Mesenchymal stem cell (in vitro differentiated cells and primary cell): ENCODE measurements at regions not wholly inside any gene's neighbourhood (a gene's known extent, or its start where the extent isn't known, plus 50 kb on each side); places are given as distances from the start of the nearest gene placed in this dataset.

Experiments used
- DNase-seq: peaks from one replicate; pipeline ENCODE4 v3.0.0-alpha.2; 2013
- H2AFZ ChIP-seq: one replicate; pipeline ENCODE4 v1.6.1; 2013; ENCODE audit warnings: low read depth, mild to moderate bottlenecking, control low read depth, inconsistent platforms, low read length, moderate library complexity
- H2AK5ac ChIP-seq: 2 replicates; pipeline ENCODE4 v1.6.1; 2013; ENCODE audit warnings: low read length, moderate library complexity, mild to moderate bottlenecking, inconsistent platforms; ENCODE audit not compliant: severe bottlenecking
- H2BK120ac ChIP-seq: one replicate; pipeline ENCODE4 v1.6.1; 2013; ENCODE audit warnings: low read depth, mild to moderate bottlenecking, inconsistent platforms, low read length, moderate library complexity
- H2BK12ac ChIP-seq, 2 experiments: one replicate each; pipeline ENCODE4 v1.6.1; 2013; ENCODE audit warnings: inconsistent platforms in 2 of 2, low read length in 2 of 2, mild to moderate bottlenecking in 2 of 2, moderate library complexity in 2 of 2, control low read depth in 1 of 2
- H2BK15ac ChIP-seq: one replicate; pipeline ENCODE4 v1.6.1; 2013; ENCODE audit warnings: mild to moderate bottlenecking, low read depth, inconsistent platforms; ENCODE audit not compliant: poor library complexity, severe bottlenecking
- H2BK5ac ChIP-seq: 2 replicates; pipeline ENCODE4 v1.6.1; 2013; ENCODE audit warnings: low read depth, mild to moderate bottlenecking, low read length, control low read depth, inconsistent platforms; ENCODE audit not compliant: poor library complexity, severe bottlenecking
- H3K14ac ChIP-seq, 2 experiments: one replicate each; pipeline ENCODE4 v1.6.1; 2013; ENCODE audit warnings: inconsistent platforms in 2 of 2, low read length in 2 of 2, control low read depth in 1 of 2, mild to moderate bottlenecking in 1 of 2, moderate library complexity in 1 of 2
- H3K18ac ChIP-seq, 2 experiments: one replicate each; pipeline ENCODE4 v1.6.1; 2013; ENCODE audit warnings: inconsistent platforms in 2 of 2, low read length in 2 of 2, control low read depth in 1 of 2, low read depth in 1 of 2, mild to moderate bottlenecking in 1 of 2
- H3K23ac ChIP-seq, 2 experiments: one replicate each; pipeline ENCODE4 v1.6.1; 2013; ENCODE audit warnings: inconsistent platforms in 2 of 2, low read length in 2 of 2, mild to moderate bottlenecking in 2 of 2, moderate library complexity in 2 of 2, control low read depth in 1 of 2
- H3K27ac ChIP-seq: 2 replicates; pipeline ENCODE4 v1.5.1; 2013; ENCODE audit warnings: mild to moderate bottlenecking, moderate library complexity, low read length, control low read depth, inconsistent platforms; ENCODE audit not compliant: poor library complexity, severe bottlenecking
- H3K27me3 ChIP-seq, 2 experiments: 2 replicates each; pipeline versions ENCODE4 v1.6.1 to v1.7.0; 2013; ENCODE audit warnings: low read length in 2 of 2, mild to moderate bottlenecking in 2 of 2, moderate library complexity in 2 of 2, control low read depth in 1 of 2, inconsistent platforms in 1 of 2; ENCODE audit not compliant: control insufficient read depth in 1 of 2, insufficient read depth in 1 of 2
- H3K36me3 ChIP-seq, 2 experiments: 2 replicates each; pipeline versions ENCODE4 v1.6.1 to v1.7.0; 2013; ENCODE audit warnings: low read length in 2 of 2, control low read depth in 1 of 2, inconsistent platforms in 1 of 2, low read depth in 1 of 2, mild to moderate bottlenecking in 1 of 2; ENCODE audit not compliant: insufficient read depth in 2 of 2, control insufficient read depth in 1 of 2
- H3K4ac ChIP-seq, 2 experiments: one replicate each; pipeline ENCODE4 v1.6.1; 2013; ENCODE audit warnings: inconsistent platforms in 2 of 2, low read length in 2 of 2, mild to moderate bottlenecking in 2 of 2, moderate library complexity in 2 of 2, control low read depth in 1 of 2, low read depth in 1 of 2
- H3K4me1 ChIP-seq: 2 replicates; pipeline ENCODE4 v1.6.1; 2013; ENCODE audit warnings: low read depth, low read length, control low read depth; ENCODE audit not compliant: control insufficient read depth, insufficient read depth
- H3K4me2 ChIP-seq: 2 replicates; pipeline ENCODE4 v1.6.1; 2013; ENCODE audit warnings: low read length, mild to moderate bottlenecking, inconsistent platforms; ENCODE audit not compliant: poor library complexity, severe bottlenecking
- H3K4me3 ChIP-seq, 2 experiments: 2 replicates each; pipeline versions ENCODE4 v1.5.1 to v1.7.0; 2013; ENCODE audit warnings: low read length in 2 of 2, mild to moderate bottlenecking in 2 of 2, control low read depth in 1 of 2, low read depth in 1 of 2; ENCODE audit not compliant: insufficient read depth in 1 of 2
- H3K79me1 ChIP-seq: replicated peaks from 2 replicates; pipeline ENCODE4 v1.6.1; 2013; ENCODE audit warnings: mild to moderate bottlenecking, control low read depth, low read length, inconsistent platforms; ENCODE audit not compliant: poor library complexity, severe bottlenecking
- H3K9ac ChIP-seq: 2 replicates; pipeline ENCODE4 v1.7.0; 2013; ENCODE audit warnings: mild to moderate bottlenecking, low read length, moderate library complexity
- H3K9me3 ChIP-seq: 2 replicates; pipeline ENCODE4 v1.7.0; 2013; ENCODE audit warnings: mild to moderate bottlenecking, low read length; ENCODE audit not compliant: control insufficient read depth
- H4K8ac ChIP-seq: one replicate; pipeline ENCODE4 v1.6.1; 2013; ENCODE audit warnings: inconsistent platforms, mild to moderate bottlenecking, low read length, moderate library complexity
- H4K91ac ChIP-seq: one replicate; pipeline ENCODE4 v1.6.1; 2013; ENCODE audit warnings: mild to moderate bottlenecking, low read length, inconsistent platforms
- WGBS: methylation state at CpG from one replicate; pipeline ENCODE4 v1.1.7; 2013; ENCODE audit warnings: mixed read lengths; 5-methylcytosine and 5-hydroxymethylcytosine counted together

DNA sequence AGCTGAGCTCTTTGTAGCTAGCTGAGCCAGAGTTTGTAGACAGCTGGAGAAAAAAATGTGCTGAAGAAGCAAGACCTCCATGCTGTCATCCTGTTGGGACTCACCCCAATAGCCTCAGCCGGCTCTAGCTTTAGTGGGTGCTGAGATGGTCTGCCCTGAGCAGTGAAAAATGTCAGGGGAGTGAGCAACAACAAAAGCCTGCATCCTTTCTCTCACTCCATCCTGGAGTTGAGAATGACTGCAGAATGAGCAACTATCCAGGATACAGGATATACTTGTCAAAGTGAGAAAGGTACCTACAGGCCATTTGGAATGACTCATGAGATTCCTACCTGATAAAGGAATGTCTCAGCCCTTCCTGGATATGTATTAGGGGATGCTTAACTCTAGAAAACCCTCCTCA is 146.1 kb upstream of the DLX2 start:
- H3K27me3 ChIP-seq, result no peaks in the 10 kb centered on the region
- peaks cover 23% of the 10 kb centered on the region for H3K4me1 ChIP-seq
- H3K9ac ChIP-seq, result no peak overlapping the region
- H3K4me3 ChIP-seq, result no peak overlapping the region
- H2BK5ac ChIP-seq, result no peak overlapping the region
- no peak overlapping the region for H2AK5ac ChIP-seq
- H4K8ac ChIP-seq, result no peak overlapping the region
- H2BK15ac ChIP-seq, result no peak overlapping the region
- H3K14ac ChIP-seq, result no peak overlapping the region
- no peaks in the 10 kb centered on the region for H3K79me1 ChIP-seq
- peak overlapping the region; percentile 27 for H2BK120ac ChIP-seq
- no peaks in the 10 kb centered on the region for H3K36me3 ChIP-seq
- no peak overlapping the region for H4K91ac ChIP-seq
- H3K4ac ChIP-seq, result no peak overlapping the region
- H3K4me2 ChIP-seq, result no peak overlapping the region
- H2AFZ ChIP-seq, result no peak overlapping the region
- 0% methylated on average over 1 of the region's 1 CpG for WGBS
- H2BK12ac ChIP-seq, result peak overlapping the region in 1 of 2 experiments; percentile 47
- no peak overlapping the region for H3K23ac ChIP-seq
- no peaks in the 10 kb centered on the region for H3K9me3 ChIP-seq
- DNase-seq, result no peak
- H3K27ac ChIP-seq, result no peak overlapping the region
- H3K18ac ChIP-seq, result peak overlapping the region in 1 of 2 experiments; percentile 18

DNA sequence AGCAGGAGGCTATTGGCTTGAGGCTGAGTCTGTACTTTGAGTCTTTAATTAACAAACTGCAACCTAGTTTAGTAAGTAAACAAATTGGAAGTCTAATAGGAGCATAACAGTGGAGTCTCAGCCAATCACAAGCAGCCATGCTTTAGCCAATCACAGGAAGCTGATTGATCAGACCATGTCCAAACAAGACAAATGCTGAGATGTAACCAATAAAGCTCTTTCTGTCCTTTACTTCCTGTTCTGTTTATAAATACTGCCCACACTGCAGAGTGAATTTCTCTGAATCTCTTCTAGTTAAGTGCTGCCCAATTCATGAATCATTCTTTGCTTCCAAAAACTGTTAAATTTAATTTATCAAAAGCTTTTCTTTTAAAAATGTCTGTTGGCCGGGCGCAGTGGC is 146.6 kb upstream of the DLX2 start:
- Histone ChIP-seq H3K4me2 (no peak overlapping the region), H2AK5ac (no peak overlapping the region), H3K79me1 (no peaks in the 10 kb centered on the region), H4K91ac (no peak overlapping the region), H3K27ac (no peak overlapping the region), H3K4ac (no peak overlapping the region), H4K8ac (no peak overlapping the region), H3K23ac (no peak overlapping the region), H3K4me3 (no peak overlapping the region), H3K9me3 (no peaks in the 10 kb centered on the region), H3K14ac (no peak overlapping the region), H3K27me3 (no peaks in the 10 kb centered on the region), H2BK12ac (peak overlapping the region in 1 of 2 experiments; percentile 64), H2BK120ac (no peak overlapping the region), H3K4me1 (peaks cover 23% of the 10 kb centered on the region), H2AFZ (no peak overlapping the region), H2BK5ac (no peak overlapping the region), H2BK15ac (no peak overlapping the region), H3K9ac (no peak overlapping the region), H3K36me3 (no peaks in the 10 kb centered on the region), H3K18ac (no peak overlapping the region)
- no peak for DNase-seq
- WGBS, result 88% methylated on average over 2 of the region's 2 CpGs

DNA sequence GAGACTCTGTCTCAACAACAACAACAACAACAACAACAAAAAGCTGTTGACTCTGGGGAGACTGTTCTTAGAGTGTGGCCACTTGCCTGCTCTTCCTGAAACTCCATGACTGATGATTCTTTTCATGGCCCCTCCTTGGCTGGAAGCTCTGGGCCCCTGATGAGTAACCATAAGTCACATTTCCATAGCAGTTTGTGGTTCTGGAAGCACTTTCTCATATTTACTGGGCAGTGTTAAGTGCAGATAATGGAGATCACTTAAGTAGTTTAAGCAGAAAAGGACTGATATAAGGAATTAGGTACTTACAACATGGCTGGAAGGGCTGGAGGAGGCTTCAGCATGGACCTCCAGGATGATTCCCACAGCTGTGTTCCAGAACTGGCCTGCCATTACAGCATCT is 147.3 kb upstream of the DLX2 start:
- Histone ChIP-seq H3K36me3 (no peaks in the 10 kb centered on the region), H4K8ac (no peak overlapping the region), H3K4ac (peak overlapping the region in 1 of 2 experiments; percentile 2), H2AFZ (no peak overlapping the region), H3K27me3 (no peaks in the 10 kb centered on the region), H3K9ac (no peak overlapping the region), H3K18ac (peak overlapping the region; percentile 5 to 49), H3K14ac (no peak overlapping the region), H2BK15ac (no peak overlapping the region), H2BK12ac (peak overlapping the region in 1 of 2 experiments; percentile 1), H3K4me2 (no peak overlapping the region), H3K4me1 (peaks cover 23% of the 10 kb centered on the region), H3K23ac (no peak overlapping the region), H2AK5ac (no peak overlapping the region), H2BK5ac (no peak overlapping the region), H2BK120ac (no peak overlapping the region), H4K91ac (no peak overlapping the region), H3K9me3 (no peaks in the 10 kb centered on the region), H3K79me1 (no peaks in the 10 kb centered on the region), H3K27ac (no peak overlapping the region), H3K4me3 (peak overlapping the region in 1 of 2 experiments; percentile 9)
- peak; percentile 90 for DNase-seq

GRCh38 chr2:172251231-172251630 is 148.5 kb upstream of the DLX2 start:
- Histone ChIP-seq H4K8ac (peak overlapping the region; percentile 16), H3K4me2 (no peak overlapping the region), H3K27ac (peak overlapping the region; percentile 3), H2AFZ (no peak overlapping the region), H3K14ac (no peak overlapping the region), H2BK15ac (no peak overlapping the region), H3K18ac (peak overlapping the region; percentile 87 to 91), H3K9me3 (no peaks in the 10 kb centered on the region), H4K91ac (peak overlapping the region; percentile 90), H2BK12ac (peak overlapping the region; percentile 82 to 99), H2BK5ac (no peak overlapping the region), H3K9ac (no peak overlapping the region), H2BK120ac (peak overlapping the region; percentile 58), H3K4me3 (no peak overlapping the region), H3K23ac (no peak overlapping the region), H3K4ac (peak overlapping the region; percentile 19 to 81), H3K79me1 (no peaks in the 10 kb centered on the region), H2AK5ac (no peak overlapping the region), H3K27me3 (no peaks in the 10 kb centered on the region), H3K36me3 (no peaks in the 10 kb centered on the region), H3K4me1 (peaks cover 23% of the 10 kb centered on the region)
- DNase-seq, result peak; percentile 75
- under 1% methylated on average over 3 of the region's 3 CpGs for WGBS
